RWPE2 (cell line): ENCODE measurements at regions not wholly inside any gene's neighbourhood (a gene's known extent, or its start where the extent isn't known, plus 50 kb on each side); places are given as distances from the start of the nearest gene placed in this dataset.
"Not testable (repeated sequence)": the region's sequence is repeated elsewhere in the genome, so short reads cannot be mapped to it uniquely, and the experiment has no call there.

Experiments
- ATAC-seq: fragments of 200-7000 bp; cut with Tn5 transposase; 3 replicates; pipeline ENCODE4 v1.9.1; 2021; ENCODE audit warnings: low read depth
- DNase-seq: peaks from one replicate; pipeline ENCODE4 v3.0.0-alpha.2; 2020; ENCODE audit warnings: low spot score
- H3K27ac ChIP-seq: fragments of 450-650 bp; 2 replicates; pipeline ENCODE4 v1.5.1; 2017; ENCODE audit warnings: mild to moderate bottlenecking; ENCODE audit not compliant: poor library complexity, severe bottlenecking
- H3K27me3 ChIP-seq: fragments of 250-450 bp; sonication (Bioruptor Pico); 2 replicates; pipeline ENCODE4 v1.5.1; 2021; ENCODE audit warnings: mild to moderate bottlenecking, moderate library complexity; ENCODE audit not compliant: insufficient read depth, poor library complexity, severe bottlenecking
- H3K36me3 ChIP-seq: fragments of 250-450 bp; sonication (Bioruptor Pico); 2 replicates; pipeline ENCODE4 v1.5.1; 2020; ENCODE audit warnings: low read depth, mild to moderate bottlenecking, moderate library complexity
- H3K4me1 ChIP-seq: fragments of 250-450 bp; sonication (Bioruptor Pico); 2 replicates; pipeline ENCODE4 v1.5.1; 2021; ENCODE audit warnings: mild to moderate bottlenecking, moderate library complexity; ENCODE audit not compliant: insufficient read depth, poor library complexity, severe bottlenecking
- H3K4me3 ChIP-seq: fragments of 250-450 bp; sonication (Bioruptor Pico); 2 replicates; pipeline ENCODE4 v1.5.1; 2021; ENCODE audit warnings: mild to moderate bottlenecking, moderate library complexity; ENCODE audit not compliant: severe bottlenecking
- H3K9me3 ChIP-seq: fragments of 250-450 bp; sonication (Bioruptor Pico); 2 replicates; pipeline ENCODE4 v1.5.1; 2021; ENCODE audit warnings: mild to moderate bottlenecking, moderate library complexity; ENCODE audit not compliant: severe bottlenecking
- TF ChIP-seq, protein P1 (sequence below): fragments of 450-650 bp; IDR thresholded peaks from one replicate; pipeline ENCODE4 v1.5.1; 2017; ENCODE audit warnings: mild to moderate bottlenecking, moderate library complexity; ENCODE audit not compliant: poor library complexity, severe bottlenecking

DNA sequence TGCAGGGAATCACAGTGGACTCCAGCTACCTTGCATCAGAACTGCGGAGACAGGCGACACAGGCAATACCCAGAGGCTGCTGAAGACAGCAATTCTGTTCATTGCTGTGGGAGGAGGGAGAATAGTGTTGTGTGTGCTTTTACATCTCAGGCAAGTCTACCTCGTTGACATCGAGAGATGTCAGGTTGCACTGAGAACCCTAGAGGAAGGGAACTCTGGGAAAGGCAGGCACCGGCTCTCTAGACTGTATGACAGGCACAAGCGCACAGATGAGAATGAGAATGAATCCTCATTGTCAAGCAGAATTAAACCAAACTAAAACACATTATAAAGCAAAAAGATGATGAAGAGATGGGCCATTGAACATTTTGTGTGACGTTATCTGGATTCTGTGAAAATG, 155.7 kb upstream of the FAM240B start:
- H3K4me1 ChIP-seq, H3K36me3 ChIP-seq, DNase-seq, H3K4me3 ChIP-seq, H3K27me3 ChIP-seq, ATAC-seq, H3K27ac ChIP-seq, H3K9me3 ChIP-seq: not testable (repeated sequence)

DNA sequence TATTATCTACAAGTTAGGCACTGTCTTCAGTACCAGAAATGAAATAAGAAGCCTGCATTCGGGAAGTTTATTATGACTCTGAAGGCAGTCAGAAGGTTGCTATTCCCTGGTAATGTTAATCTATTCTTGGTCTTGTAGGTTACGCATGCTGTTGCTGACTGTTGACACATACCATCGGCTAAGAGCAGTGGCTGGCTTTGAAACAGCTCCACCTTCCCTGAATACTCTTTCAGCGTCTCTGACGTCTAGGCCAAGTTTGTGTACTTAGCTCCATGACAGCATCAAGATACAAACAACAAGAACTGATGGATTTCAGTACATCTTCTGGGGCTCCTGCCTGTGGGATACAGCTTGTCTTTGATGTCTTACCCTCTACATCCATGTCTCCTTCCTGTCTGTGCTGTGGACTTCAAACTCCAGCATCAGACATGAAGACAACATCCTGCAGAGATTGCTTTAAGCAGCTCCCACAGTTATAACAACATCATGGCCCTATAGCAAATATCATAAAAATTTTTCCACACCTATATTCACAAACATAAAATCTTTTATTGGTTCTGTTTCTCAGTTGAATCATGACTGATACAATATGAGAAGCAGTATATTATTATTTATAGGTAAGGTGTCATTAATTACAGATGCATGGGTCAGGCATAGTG, 151.5 kb upstream of the FAM240B start:
- not testable (repeated sequence) for H3K27me3 ChIP-seq, H3K9me3 ChIP-seq, DNase-seq, H3K27ac ChIP-seq, H3K4me3 ChIP-seq, H3K36me3 ChIP-seq, H3K4me1 ChIP-seq, ATAC-seq

- H3K27me3 ChIP-seq, ATAC-seq, H3K9me3 ChIP-seq, DNase-seq, H3K4me3 ChIP-seq, H3K27ac ChIP-seq, H3K36me3 ChIP-seq, H3K4me1 ChIP-seq: not testable (repeated sequence)
These were observed 139.9 kb upstream of the FAM240B start for GRCh38 chr9:38859827-38860226.

GRCh38 chr9:38848966-38849365, 129.0 kb upstream of the FAM240B start:
- not testable (repeated sequence) for H3K4me1 ChIP-seq, H3K36me3 ChIP-seq, H3K9me3 ChIP-seq, H3K27ac ChIP-seq, H3K4me3 ChIP-seq, DNase-seq, ATAC-seq, H3K27me3 ChIP-seq

- H3K27ac ChIP-seq, DNase-seq, H3K36me3 ChIP-seq, H3K9me3 ChIP-seq, H3K27me3 ChIP-seq, ATAC-seq, H3K4me1 ChIP-seq, H3K4me3 ChIP-seq: not testable (repeated sequence)
These were observed 120.3 kb upstream of the FAM240B start for GRCh38 chr9:38840213-38840612.

GRCh38 chr9:38833706-38834105, 113.8 kb upstream of the FAM240B start:
- H3K4me1 ChIP-seq, H3K27ac ChIP-seq, H3K36me3 ChIP-seq, ATAC-seq, H3K4me3 ChIP-seq, H3K27me3 ChIP-seq, H3K9me3 ChIP-seq, DNase-seq: not testable (repeated sequence)

DNA sequence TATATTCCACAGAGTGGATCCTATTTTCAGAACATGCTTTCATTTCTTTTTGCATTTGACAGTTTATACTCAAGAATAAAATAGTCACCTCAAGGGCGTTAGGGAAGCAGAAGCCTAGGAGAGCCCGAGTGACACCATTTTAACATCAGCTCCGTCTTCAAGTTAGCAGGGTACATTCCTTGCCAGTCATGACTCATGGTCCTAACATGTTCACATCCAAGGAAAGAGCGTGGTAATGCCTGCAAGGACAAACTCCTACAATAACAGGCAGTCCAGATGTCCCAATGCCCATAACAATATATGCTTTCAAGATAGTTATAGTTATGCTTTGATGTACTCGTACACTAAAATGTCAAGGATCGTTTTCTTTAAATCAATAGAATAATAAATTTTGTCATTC, 93.9 kb upstream of the FAM240B start:
- not testable (repeated sequence) for H3K4me3 ChIP-seq, H3K27ac ChIP-seq, H3K27me3 ChIP-seq, H3K36me3 ChIP-seq, H3K4me1 ChIP-seq, H3K9me3 ChIP-seq, DNase-seq
- ATAC-seq, result peak; percentile 78

DNA sequence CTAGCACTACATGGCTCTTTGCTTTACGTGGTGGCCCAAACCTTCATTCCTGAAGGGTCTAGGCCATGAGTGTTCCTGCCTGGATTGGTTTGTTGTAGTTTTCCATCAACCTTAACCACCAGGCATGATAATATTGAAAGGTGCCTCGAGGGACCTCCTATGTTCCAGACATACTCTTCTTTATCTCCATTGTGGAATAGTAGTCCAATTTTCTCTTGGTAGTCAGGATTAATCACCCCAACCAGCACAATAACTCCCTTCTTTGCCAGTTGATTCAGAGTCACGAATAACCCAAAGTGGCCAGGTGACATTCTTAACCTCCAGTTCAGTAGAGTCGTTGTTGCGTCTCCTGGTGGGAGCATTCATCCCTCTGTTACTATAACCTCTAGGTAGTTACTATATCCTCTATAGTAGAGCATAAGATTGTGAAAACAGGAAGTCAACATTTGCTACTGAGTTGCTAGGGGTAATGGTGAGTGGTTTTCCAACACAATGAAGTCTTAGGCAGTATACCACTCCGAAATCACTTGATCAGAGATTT, 88.1 kb upstream of the FAM240B start:
- not testable (repeated sequence) for H3K36me3 ChIP-seq, H3K4me3 ChIP-seq, H3K9me3 ChIP-seq, H3K27me3 ChIP-seq, DNase-seq, H3K27ac ChIP-seq, H3K4me1 ChIP-seq
- ATAC-seq, result peak; percentile 77

- H3K4me1 ChIP-seq, result no peaks in the 10 kb centered on the region
- no peak for ATAC-seq
- H3K4me3 ChIP-seq, result no peak overlapping the region
- H3K27ac ChIP-seq, result no peak overlapping the region
- TF ChIP-seq, protein P1, sequence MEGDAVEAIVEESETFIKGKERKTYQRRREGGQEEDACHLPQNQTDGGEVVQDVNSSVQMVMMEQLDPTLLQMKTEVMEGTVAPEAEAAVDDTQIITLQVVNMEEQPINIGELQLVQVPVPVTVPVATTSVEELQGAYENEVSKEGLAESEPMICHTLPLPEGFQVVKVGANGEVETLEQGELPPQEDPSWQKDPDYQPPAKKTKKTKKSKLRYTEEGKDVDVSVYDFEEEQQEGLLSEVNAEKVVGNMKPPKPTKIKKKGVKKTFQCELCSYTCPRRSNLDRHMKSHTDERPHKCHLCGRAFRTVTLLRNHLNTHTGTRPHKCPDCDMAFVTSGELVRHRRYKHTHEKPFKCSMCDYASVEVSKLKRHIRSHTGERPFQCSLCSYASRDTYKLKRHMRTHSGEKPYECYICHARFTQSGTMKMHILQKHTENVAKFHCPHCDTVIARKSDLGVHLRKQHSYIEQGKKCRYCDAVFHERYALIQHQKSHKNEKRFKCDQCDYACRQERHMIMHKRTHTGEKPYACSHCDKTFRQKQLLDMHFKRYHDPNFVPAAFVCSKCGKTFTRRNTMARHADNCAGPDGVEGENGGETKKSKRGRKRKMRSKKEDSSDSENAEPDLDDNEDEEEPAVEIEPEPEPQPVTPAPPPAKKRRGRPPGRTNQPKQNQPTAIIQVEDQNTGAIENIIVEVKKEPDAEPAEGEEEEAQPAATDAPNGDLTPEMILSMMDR, result no peak
- no peaks in the 10 kb centered on the region for H3K9me3 ChIP-seq
- H3K36me3 ChIP-seq, result no peaks in the 10 kb centered on the region
- no peaks in the 10 kb centered on the region for H3K27me3 ChIP-seq
- DNase-seq, result no peak
These were observed 51.7 kb upstream of the FAM240B start for GRCh38 chr9:38771593-38771992.
